ENCODE measurements at regions not wholly inside any gene's neighbourhood (a gene's known extent, or its start where the extent isn't known, plus 50 kb on each side); places are given as distances from the start of the nearest gene placed in this dataset.

DNA sequence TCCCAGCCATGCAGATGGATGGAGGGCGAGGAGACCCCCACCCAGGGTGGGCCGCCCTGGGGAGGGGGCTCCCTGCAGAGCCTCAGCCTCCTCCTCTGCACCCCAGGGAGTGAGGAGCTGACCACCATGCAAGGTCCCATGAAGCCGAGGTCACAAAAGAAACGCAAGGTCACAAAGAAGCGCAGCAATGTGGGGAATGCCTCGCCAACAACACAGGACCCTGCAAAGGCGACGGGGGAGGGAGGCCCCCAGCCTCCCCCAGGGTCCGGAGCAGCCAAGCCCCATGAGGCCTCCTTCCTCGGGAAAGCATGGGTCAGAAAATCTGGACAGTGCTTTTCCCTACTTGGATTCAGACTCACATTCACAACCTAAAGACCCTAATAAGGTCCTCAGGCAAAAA lies 191.5 kb downstream of the BRD1 start:
- no peaks in the 10 kb centered on the region for H3K4me1 ChIP-seq (ENCODE audit: control insufficient read depth in 2 of 2, insufficient read depth in 2 of 2, low read length in 2 of 2)
- no peak overlapping the region for H3K4me3 ChIP-seq (ENCODE audit: low read length in 2 of 2)
- H3K36me3 ChIP-seq (ENCODE audit: control insufficient read depth in 2 of 2, insufficient read depth in 2 of 2, low read length in 2 of 2) = no peaks in the 10 kb centered on the region

DNA sequence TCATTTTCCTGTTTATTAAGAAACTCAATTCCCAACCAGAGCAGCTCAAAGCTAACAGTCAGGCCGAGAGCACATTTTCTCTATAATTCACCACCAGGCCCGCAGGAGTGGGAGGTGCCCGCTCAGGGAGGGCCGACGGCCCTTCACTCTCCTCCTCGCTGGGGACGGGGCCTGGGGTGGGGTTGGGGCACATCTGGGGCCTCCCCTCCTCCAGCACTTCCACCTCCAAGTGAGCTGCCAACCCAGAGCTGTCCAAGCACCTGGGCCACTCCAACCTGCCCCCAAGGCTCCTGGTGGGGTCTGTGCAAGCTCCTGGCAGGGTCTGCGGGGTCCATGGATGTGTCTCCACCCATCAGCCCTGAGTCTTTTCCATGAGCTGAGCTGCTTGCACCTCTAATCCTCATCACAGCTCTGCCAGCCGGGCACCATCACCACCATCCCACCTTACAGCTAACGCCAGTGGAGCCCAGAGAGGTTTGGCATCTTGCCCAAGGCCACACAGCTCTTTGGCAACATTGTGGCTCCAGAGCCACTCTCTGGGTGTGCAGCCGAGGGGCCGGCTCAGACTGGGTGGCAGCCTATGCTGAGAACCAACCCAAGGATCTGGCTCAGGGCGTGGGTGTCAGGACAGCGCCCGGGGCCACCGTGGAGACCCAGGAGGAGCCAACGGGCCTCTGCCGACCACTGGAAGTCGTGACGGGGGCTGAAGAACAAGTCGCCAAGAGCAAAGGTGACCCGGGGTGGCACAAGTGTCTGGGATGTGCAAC lies 193.5 kb downstream of the BRD1 start:
- no peak overlapping the region for H3K9ac ChIP-seq (ENCODE audit: low read depth in 1 of 2, low read length in 2 of 2)
- no peaks in the 10 kb centered on the region for H3K9me3 ChIP-seq (ENCODE audit: control insufficient read depth in 2 of 2, low read length in 2 of 2)
- peaks cover 0 to 4% of the 10 kb centered on the region in 2 donors for H3K27me3 ChIP-seq (ENCODE audit: control insufficient read depth in 2 of 2, insufficient read depth in 2 of 2, low read length in 2 of 2)
- no peak overlapping the region for H3K4me3 ChIP-seq (ENCODE audit: low read length in 2 of 2)
- H3K36me3 ChIP-seq (ENCODE audit: control insufficient read depth in 2 of 2, insufficient read depth in 2 of 2, low read length in 2 of 2) = no peaks in the 10 kb centered on the region
- H3K4me1 ChIP-seq (ENCODE audit: control insufficient read depth in 2 of 2, insufficient read depth in 2 of 2, low read length in 2 of 2) = no peaks in the 10 kb centered on the region
- H3K27ac ChIP-seq (ENCODE audit: low read depth in 2 of 2, low read length in 2 of 2) = no peak overlapping the region

More for the DNA sequence above, 191.5 kb downstream of the BRD1 start:
- peaks cover 0 to 4% of the 10 kb centered on the region in 2 donors for H3K27me3 ChIP-seq (ENCODE audit: control insufficient read depth in 2 of 2, insufficient read depth in 2 of 2, low read length in 2 of 2)
- H3K9ac ChIP-seq (ENCODE audit: low read depth in 1 of 2, low read length in 2 of 2) = no peak overlapping the region
- no peak overlapping the region for H3K27ac ChIP-seq (ENCODE audit: low read depth in 2 of 2, low read length in 2 of 2)
- H3K9me3 ChIP-seq (ENCODE audit: control insufficient read depth in 2 of 2, low read length in 2 of 2) = no peaks in the 10 kb centered on the region

DNA sequence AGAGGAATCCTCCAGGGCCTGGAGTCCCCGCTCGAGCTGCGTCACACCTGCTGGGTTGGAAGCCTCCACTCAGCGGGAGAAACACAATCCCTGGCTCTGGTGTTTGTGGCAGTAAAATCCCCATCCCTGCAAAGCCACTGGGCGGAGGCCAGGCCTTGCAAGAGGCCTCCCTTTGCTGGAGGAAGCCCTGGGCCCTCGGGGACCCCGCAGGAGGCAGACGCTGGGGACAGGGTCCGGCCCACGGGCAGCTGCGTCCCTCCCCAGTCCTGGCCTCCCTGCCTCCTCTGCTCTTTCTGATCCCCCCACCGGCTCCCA lies 194.7 kb downstream of the BRD1 start:
- Histone ChIP-seq H3K27me3 (ENCODE audit: control insufficient read depth in 2 of 2, insufficient read depth in 2 of 2, low read length in 2 of 2) (peaks cover 0 to 4% of the 10 kb centered on the region in 2 donors), H3K4me3 (ENCODE audit: low read length in 2 of 2) (no peak overlapping the region), H3K36me3 (ENCODE audit: control insufficient read depth in 2 of 2, insufficient read depth in 2 of 2, low read length in 2 of 2) (no peaks in the 10 kb centered on the region), H3K9ac (ENCODE audit: low read depth in 1 of 2, low read length in 2 of 2) (no peak overlapping the region), H3K4me1 (ENCODE audit: control insufficient read depth in 2 of 2, insufficient read depth in 2 of 2, low read length in 2 of 2) (no peaks in the 10 kb centered on the region), H3K27ac (ENCODE audit: low read depth in 2 of 2, low read length in 2 of 2) (no peak overlapping the region), H3K9me3 (ENCODE audit: control insufficient read depth in 2 of 2, low read length in 2 of 2) (no peaks in the 10 kb centered on the region)

DNA sequence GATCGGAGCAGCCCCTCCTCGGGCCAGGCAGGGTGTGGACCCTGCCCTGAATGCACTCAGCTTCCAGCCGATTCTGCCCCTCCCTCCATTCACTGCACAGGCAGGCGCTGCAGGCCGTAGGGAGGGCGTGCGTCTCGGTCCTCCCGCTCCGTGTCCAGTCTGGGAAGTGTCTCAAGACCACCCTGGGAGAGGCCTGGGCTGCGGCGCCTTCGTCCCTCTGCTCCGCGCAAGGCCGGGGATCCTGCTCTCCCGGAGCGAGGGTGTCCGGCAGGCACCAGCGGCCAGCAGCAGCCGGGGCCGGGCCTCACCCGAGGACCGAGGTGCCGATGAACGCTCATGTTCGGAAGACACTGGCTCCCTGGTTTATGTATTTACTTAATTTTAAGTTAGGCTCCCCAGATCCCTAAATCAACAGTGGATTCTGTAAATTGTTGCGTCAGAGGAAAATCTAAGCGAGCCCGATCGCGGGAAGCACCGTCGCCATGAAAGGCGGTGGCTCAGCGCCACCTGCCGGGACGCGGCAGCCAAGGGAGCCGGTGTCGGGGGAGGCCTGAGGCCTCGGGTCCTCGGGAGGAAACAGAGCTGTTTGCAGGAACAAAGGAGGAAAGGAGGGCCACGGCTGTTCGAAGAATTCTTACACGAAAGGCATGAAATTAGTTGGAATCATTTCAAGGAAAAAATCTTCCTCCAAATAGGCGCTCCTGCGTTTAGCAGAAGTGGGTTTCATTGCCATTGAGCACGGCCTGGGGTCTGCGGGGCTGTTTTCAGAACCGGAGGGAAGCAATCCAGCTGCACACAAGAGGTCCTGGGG lies 195.3 kb downstream of the BRD1 start:
- Histone ChIP-seq H3K4me1 (ENCODE audit: control insufficient read depth in 2 of 2, insufficient read depth in 2 of 2, low read length in 2 of 2) (no peaks in the 10 kb centered on the region), H3K9me3 (ENCODE audit: control insufficient read depth in 2 of 2, low read length in 2 of 2) (no peaks in the 10 kb centered on the region), H3K36me3 (ENCODE audit: control insufficient read depth in 2 of 2, insufficient read depth in 2 of 2, low read length in 2 of 2) (no peaks in the 10 kb centered on the region), H3K9ac (ENCODE audit: low read depth in 1 of 2, low read length in 2 of 2) (no peak overlapping the region), H3K4me3 (ENCODE audit: low read length in 2 of 2) (peak overlapping the region; percentile 33 to 54), H3K27me3 (ENCODE audit: control insufficient read depth in 2 of 2, insufficient read depth in 2 of 2, low read length in 2 of 2) (peaks cover 0 to 4% of the 10 kb centered on the region in 2 donors), H3K27ac (ENCODE audit: low read depth in 2 of 2, low read length in 2 of 2) (no peak overlapping the region)

DNA sequence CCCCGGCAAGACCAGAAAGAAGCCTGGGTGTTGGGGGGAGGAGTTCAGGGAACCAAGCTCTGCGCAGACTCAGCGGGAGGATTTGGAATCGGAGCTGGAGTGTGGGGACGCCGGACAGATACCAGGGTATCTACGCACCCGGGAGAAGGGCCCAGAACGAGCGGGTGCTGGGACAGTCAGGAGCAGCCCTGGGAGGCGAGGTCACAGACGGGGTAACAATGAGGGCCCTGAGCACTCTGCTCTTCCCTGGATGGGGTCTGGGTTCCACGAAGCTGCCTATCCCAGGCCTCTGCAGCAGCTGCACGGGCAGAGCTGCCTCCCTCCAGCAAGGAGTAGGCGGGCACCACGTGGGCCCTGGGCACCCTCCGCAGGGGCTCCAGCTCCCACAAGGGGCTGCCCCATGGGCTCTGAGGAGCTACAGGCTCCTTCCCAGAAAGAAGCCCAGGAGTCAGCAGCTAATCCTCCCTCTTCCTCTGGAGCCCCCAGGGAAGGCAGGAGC lies 197.2 kb downstream of the BRD1 start:
- no peaks in the 10 kb centered on the region for H3K9me3 ChIP-seq (ENCODE audit: control insufficient read depth in 2 of 2, low read length in 2 of 2)
- peaks cover 0 to 4% of the 10 kb centered on the region in 2 donors for H3K27me3 ChIP-seq (ENCODE audit: control insufficient read depth in 2 of 2, insufficient read depth in 2 of 2, low read length in 2 of 2)
- H3K4me3 ChIP-seq (ENCODE audit: low read length in 2 of 2) = no peak overlapping the region
- no peaks in the 10 kb centered on the region for H3K36me3 ChIP-seq (ENCODE audit: control insufficient read depth in 2 of 2, insufficient read depth in 2 of 2, low read length in 2 of 2)
- no peaks in the 10 kb centered on the region for H3K4me1 ChIP-seq (ENCODE audit: control insufficient read depth in 2 of 2, insufficient read depth in 2 of 2, low read length in 2 of 2)
- H3K27ac ChIP-seq (ENCODE audit: low read depth in 2 of 2, low read length in 2 of 2) = no peak overlapping the region
- H3K9ac ChIP-seq (ENCODE audit: low read depth in 1 of 2, low read length in 2 of 2) = no peak overlapping the region

DNA sequence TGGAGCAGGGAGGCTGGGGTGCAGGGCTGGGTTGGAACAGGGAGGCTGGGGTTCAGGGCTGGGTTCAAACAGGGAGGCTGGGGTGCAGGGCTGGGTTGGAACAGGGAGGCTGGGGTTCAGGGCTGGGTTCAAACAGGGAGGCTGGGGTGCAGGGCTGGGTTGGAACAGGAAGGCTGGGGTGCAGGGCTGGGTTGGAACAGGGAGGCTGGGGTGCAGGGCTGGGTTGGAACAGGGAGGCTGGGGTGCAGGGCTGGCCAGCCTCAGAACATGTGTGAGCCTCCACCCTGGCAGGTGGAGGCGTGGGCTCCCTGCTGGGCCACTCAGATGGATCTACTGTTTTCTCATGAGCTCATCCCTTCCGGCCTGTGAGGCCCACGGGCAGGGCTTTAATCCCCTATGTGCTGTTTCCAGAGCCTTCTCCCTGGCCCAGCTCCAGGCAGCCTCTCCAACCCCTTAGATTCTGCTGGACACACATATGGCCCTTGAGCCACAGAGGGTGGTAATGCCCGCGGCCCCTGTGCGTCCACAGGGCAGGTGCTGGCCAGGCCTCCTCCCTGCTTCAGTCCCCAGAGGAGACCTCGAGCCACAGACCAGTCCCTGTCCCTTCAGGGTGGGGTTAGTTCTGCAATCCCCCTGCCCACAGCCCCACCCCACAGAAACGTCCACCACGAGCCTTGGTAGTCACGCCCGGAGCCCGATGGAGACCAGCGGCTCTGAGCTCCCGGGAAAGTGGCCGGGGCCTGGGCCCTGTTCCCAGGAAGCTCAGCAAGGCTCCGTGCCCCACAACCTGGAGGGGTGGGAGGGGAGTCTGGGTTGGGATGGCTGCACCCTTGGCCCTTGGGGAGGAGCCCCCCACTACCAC lies 197.9 kb downstream of the BRD1 start:
- Histone ChIP-seq H3K4me1 (ENCODE audit: control insufficient read depth in 2 of 2, insufficient read depth in 2 of 2, low read length in 2 of 2) (no peaks in the 10 kb centered on the region), H3K27ac (ENCODE audit: low read depth in 2 of 2, low read length in 2 of 2) (no peak overlapping the region), H3K9me3 (ENCODE audit: control insufficient read depth in 2 of 2, low read length in 2 of 2) (no peaks in the 10 kb centered on the region), H3K36me3 (ENCODE audit: control insufficient read depth in 2 of 2, insufficient read depth in 2 of 2, low read length in 2 of 2) (no peaks in the 10 kb centered on the region), H3K9ac (ENCODE audit: low read depth in 1 of 2, low read length in 2 of 2) (no peak overlapping the region), H3K27me3 (ENCODE audit: control insufficient read depth in 2 of 2, insufficient read depth in 2 of 2, low read length in 2 of 2) (peaks cover 0 to 4% of the 10 kb centered on the region in 2 donors), H3K4me3 (ENCODE audit: low read length in 2 of 2) (no peak overlapping the region)

DNA sequence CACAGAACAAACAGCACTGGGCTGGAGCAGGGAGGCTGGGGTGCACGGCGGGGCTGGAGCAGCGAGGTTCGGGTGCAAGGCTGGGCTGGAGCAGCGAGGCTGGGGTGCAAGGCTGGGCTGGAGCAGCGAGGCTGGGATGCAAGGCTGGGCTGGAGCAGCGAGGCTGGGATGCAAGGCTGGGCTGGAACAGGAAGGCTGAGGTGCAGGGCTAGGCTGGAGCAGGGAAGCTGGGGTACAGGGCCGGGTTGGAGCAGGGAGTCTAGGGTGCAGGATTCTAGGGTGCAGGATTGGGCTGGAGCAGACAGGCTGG lies 198.5 kb downstream of the BRD1 start:
- no peaks in the 10 kb centered on the region for H3K36me3 ChIP-seq (ENCODE audit: control insufficient read depth in 2 of 2, insufficient read depth in 2 of 2, low read length in 2 of 2)
- H3K9me3 ChIP-seq (ENCODE audit: control insufficient read depth in 2 of 2, low read length in 2 of 2) = no peaks in the 10 kb centered on the region
- no peak overlapping the region for H3K4me3 ChIP-seq (ENCODE audit: low read length in 2 of 2)
- H3K4me1 ChIP-seq (ENCODE audit: control insufficient read depth in 2 of 2, insufficient read depth in 2 of 2, low read length in 2 of 2) = no peaks in the 10 kb centered on the region
- H3K9ac ChIP-seq (ENCODE audit: low read depth in 1 of 2, low read length in 2 of 2) = no peak overlapping the region
- H3K27me3 ChIP-seq (ENCODE audit: control insufficient read depth in 2 of 2, insufficient read depth in 2 of 2, low read length in 2 of 2) = peaks cover 0 to 4% of the 10 kb centered on the region in 2 donors
- no peak overlapping the region for H3K27ac ChIP-seq (ENCODE audit: low read depth in 2 of 2, low read length in 2 of 2)

DNA sequence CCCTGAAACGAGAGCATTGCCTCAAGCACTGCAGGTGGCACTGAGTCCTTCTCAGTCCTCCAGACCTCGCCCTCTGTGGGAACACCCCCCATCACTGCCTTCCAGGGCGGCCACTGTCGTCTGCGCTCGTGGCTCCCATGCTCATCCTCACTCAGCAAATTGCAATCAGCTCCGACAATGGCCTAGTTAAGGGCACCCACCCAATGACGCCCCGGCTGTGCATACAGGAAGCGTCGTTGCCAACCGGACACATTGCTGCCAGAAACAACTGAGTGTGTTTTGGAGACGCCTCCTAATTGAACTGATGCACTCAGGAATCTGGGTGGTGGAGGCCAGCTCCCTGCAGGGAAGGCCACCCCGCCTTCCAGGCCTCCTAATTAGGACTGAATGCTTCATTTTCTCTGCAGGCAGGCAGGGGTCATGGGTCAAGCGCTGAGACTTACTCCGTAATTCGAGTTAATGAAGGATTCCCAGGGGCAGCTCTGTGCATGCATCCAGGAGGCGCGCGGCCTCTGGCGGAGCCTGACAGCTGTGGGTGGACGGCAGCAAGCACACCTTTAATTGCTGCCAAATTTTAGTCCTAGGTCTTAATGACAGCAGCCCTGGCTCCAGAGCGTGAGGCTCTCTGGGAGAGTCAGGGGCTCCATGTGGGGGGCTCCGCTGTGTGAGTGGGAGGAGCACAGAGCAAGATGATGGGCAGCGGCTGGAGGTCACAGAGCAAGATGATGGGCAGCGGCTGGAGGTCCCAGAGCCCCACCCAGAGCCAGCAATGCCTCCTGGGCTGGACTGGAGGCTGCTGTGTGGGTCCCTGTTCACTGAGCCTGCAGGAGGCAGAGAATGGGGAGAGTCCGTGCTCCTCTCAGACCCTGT lies 199.0 kb downstream of the BRD1 start:
- Histone ChIP-seq H3K27ac (ENCODE audit: low read depth in 2 of 2, low read length in 2 of 2) (no peak overlapping the region), H3K9ac (ENCODE audit: low read depth in 1 of 2, low read length in 2 of 2) (no peak overlapping the region)

More for the DNA sequence above, 199.0 kb downstream of the BRD1 start:
- Histone ChIP-seq H3K4me1 (ENCODE audit: control insufficient read depth in 2 of 2, insufficient read depth in 2 of 2, low read length in 2 of 2) (no peaks in the 10 kb centered on the region), H3K27me3 (ENCODE audit: control insufficient read depth in 2 of 2, insufficient read depth in 2 of 2, low read length in 2 of 2) (peaks cover 0 to 4% of the 10 kb centered on the region in 2 donors), H3K36me3 (ENCODE audit: control insufficient read depth in 2 of 2, insufficient read depth in 2 of 2, low read length in 2 of 2) (no peaks in the 10 kb centered on the region), H3K9me3 (ENCODE audit: control insufficient read depth in 2 of 2, low read length in 2 of 2) (no peaks in the 10 kb centered on the region), H3K4me3 (ENCODE audit: low read length in 2 of 2) (no peak overlapping the region)
